Sigmoid colon (tissue), 6 donors: ENCODE measurements at regions not wholly inside any gene's neighbourhood (a gene's known extent, or its start where the extent isn't known, plus 50 kb on each side); places are given as distances from the start of the nearest gene placed in this dataset.
"Not testable (repeated sequence)": the region's sequence is repeated elsewhere in the genome, so short reads cannot be mapped to it uniquely, and the experiment has no call there.

Experiments
- DNase-seq: peaks from one replicate; pipeline ENCODE4 v3.0.0-alpha.2; 2019
- H3K27ac ChIP-seq, 4 donors: fragments of 200-600 bp; sonication (generic); one replicate each; pipeline ENCODE4 v1.5.1; 2016 to 2019; ENCODE audit warnings: mild to moderate bottlenecking in 1 of 4
- H3K27me3 ChIP-seq, 3 donors: fragments of 200-600 bp; sonication (generic); one replicate each; pipeline ENCODE4 v1.5.1; 2019; ENCODE audit warnings: mild to moderate bottlenecking in 1 of 3
- H3K36me3 ChIP-seq, 4 donors: fragments of 200-600 bp; sonication (generic); one replicate each; pipeline ENCODE4 v1.5.1; 2016 to 2019
- H3K4me1 ChIP-seq, 4 donors: fragments of 200-600 bp; sonication (generic); one replicate each; pipeline ENCODE4 v1.5.1; 2017 to 2019
- H3K4me3 ChIP-seq, 4 donors: fragments of 200-600 bp; sonication (generic); one replicate each; pipeline ENCODE4 v1.5.1; 2017 to 2019; ENCODE audit warnings: mild to moderate bottlenecking in 2 of 4, moderate library complexity in 1 of 4
- H3K9me3 ChIP-seq, 4 donors: fragments of 200-600 bp in 3 of 4; sonication (generic) in 3 of 4; one replicate each; pipeline versions ENCODE4 v1.5.1 to v1.6.1; 2013 to 2019
- WGBS, 2 donors: extraction: QIAGEN DNeasy Blood & Tissue Kit; methylation state at CpG; one replicate each; pipeline ENCODE4 v1.1.7; 2013; 5-methylcytosine and 5-hydroxymethylcytosine counted together
- intact Hi-C: fragments of 100-400 bp; cut with DNase I; formaldehyde crosslinking; loops from one replicate; pipeline ENCODE4 v1.15.1; 2023
- donor health status: healthy with polysubstance abuse.
- donor health status: healthy.

DNA sequence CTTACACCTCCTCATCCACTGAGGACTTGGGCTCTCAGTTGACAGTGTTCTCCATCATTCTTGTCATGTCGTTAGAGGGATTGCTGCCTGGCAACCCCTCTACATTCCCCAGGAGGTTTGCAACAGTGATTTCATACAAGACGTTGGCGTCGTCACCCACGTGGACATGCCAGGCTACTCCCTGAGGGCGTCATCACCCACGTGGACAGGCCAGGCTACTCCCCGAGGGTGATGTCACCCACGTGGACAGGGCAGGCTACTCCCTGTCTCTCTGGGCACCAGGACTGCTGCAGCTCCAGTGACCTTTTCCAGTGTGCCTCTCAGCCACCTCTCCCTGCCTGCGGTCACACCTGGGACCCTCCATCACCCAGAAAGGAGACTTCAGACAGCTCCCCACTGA lies 117.4 kb downstream of the SEPTIN7 start:
- not testable (repeated sequence) for H3K36me3 ChIP-seq, H3K27ac ChIP-seq, H3K27me3 ChIP-seq, H3K4me3 ChIP-seq, H3K4me1 ChIP-seq, H3K9me3 ChIP-seq, DNase-seq
- WGBS, 2 donors: 84 to 89% methylated on average over 10 of the region's 10 CpGs
- intact Hi-C loops: loop anchor here (5.0 kb wide), 1 partner anchor 399 kb away; no protein-coding TSS in a partner anchor

- 49 to 72% methylated on average over 6 of the region's 6 CpGs for WGBS, 2 donors
- intact Hi-C loops: loop anchor here (5.0 kb wide), 1 partner anchor 398 kb away; no protein-coding TSS in a partner anchor
- H3K36me3 ChIP-seq, H3K9me3 ChIP-seq, DNase-seq, H3K4me1 ChIP-seq, H3K27ac ChIP-seq, H3K4me3 ChIP-seq, H3K27me3 ChIP-seq: not testable (repeated sequence)
Measured at GRCh38 chr7:35919607-35920006, 118.8 kb downstream of the SEPTIN7 start.

DNA sequence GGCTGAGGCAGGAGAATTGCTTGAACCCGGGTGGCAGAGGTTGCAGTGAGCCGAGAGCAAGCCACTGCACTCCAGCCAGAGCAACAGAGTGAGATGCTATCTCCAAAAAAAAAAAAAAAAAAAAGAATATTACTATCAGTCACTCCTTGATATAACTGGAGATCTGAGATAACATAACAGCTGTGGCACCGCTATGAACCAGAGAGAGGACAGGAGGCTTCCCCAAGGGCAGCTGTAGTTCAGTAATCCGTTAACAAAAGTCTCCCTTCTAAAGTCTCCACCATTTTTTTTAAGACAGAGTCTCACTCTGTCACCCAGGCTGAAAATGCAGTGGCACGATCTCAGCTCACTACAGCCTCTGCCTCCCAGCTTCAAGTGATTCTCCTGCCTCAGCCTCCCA lies 120.5 kb downstream of the SEPTIN7 start:
- H3K4me1 ChIP-seq, H3K36me3 ChIP-seq, intact Hi-C loops, H3K9me3 ChIP-seq, DNase-seq, H3K4me3 ChIP-seq, H3K27me3 ChIP-seq, H3K27ac ChIP-seq: not testable (repeated sequence)
- WGBS, 2 donors: 85 to 89% methylated on average over 5 of the region's 5 CpGs

- 77 to 78% methylated on average over 7 of the region's 7 CpGs for WGBS, 2 donors
- H3K27ac ChIP-seq, H3K27me3 ChIP-seq, H3K4me3 ChIP-seq, H3K9me3 ChIP-seq, DNase-seq, intact Hi-C loops, H3K36me3 ChIP-seq, H3K4me1 ChIP-seq: not testable (repeated sequence)
Measured at GRCh38 chr7:35924668-35925067, 123.8 kb downstream of the SEPTIN7 start.

- intact Hi-C loops, H3K27me3 ChIP-seq, H3K4me3 ChIP-seq, H3K27ac ChIP-seq, H3K36me3 ChIP-seq, H3K4me1 ChIP-seq, H3K9me3 ChIP-seq, DNase-seq: not testable (repeated sequence)
- WGBS, 2 donors: 73 to 91% methylated on average over 8 of the region's 9 CpGs
Measured at GRCh38 chr7:35926966-35927365, 126.1 kb downstream of the SEPTIN7 start.

GRCh38 chr7:35931134-35931533 lies 130.3 kb downstream of the SEPTIN7 start:
- H3K36me3 ChIP-seq, intact Hi-C loops, DNase-seq, H3K4me1 ChIP-seq, H3K27me3 ChIP-seq, H3K4me3 ChIP-seq, H3K9me3 ChIP-seq, H3K27ac ChIP-seq: not testable (repeated sequence)

DNA sequence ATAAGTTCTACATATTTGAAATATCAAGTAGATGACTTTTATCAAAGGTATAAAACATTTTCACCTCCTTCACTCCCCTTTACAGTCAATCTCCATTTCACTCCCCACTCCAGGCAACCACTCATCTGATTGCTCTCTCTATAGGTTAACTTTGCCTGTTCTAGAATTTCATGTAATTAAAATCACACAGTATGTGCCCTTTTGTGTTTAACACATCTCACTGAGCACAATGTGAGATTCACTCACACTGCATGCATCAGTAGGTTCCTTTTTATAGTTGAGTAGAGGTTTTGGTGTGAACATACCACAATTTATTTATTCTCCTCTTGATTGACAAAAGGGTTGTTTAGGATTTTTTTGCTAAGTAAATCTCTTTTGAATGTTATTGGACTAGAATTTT lies 130.7 kb downstream of the SEPTIN7 start:
- H3K36me3 ChIP-seq, H3K4me1 ChIP-seq, H3K9me3 ChIP-seq, H3K27me3 ChIP-seq, DNase-seq, H3K27ac ChIP-seq, H3K4me3 ChIP-seq, intact Hi-C loops: not testable (repeated sequence)

DNA sequence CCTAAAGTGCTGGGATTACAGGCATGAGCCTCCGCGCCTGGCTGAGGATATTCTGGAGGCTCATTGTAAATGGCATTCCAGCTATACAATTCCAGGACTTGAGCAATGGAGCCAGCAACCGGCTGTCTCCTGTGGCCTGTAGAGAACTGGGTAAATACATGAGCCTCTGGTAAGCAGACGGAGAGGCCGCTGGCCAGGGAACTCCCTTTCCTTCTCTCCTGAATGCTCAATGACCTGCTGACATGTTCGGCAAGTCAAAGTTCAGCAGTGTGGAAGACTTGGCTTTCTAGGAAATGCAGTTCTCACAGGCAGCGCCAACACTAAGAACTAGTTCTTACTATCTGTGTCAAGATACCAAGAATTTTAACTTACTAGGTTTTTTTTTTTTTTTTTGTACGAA lies 139.8 kb downstream of the SEPTIN7 start:
- WGBS, 2 donors: 85 to 91% methylated on average over 8 of the region's 8 CpGs
- H3K4me1 ChIP-seq, intact Hi-C loops, H3K4me3 ChIP-seq, H3K36me3 ChIP-seq, H3K9me3 ChIP-seq, H3K27me3 ChIP-seq, DNase-seq, H3K27ac ChIP-seq: not testable (repeated sequence)

DNA sequence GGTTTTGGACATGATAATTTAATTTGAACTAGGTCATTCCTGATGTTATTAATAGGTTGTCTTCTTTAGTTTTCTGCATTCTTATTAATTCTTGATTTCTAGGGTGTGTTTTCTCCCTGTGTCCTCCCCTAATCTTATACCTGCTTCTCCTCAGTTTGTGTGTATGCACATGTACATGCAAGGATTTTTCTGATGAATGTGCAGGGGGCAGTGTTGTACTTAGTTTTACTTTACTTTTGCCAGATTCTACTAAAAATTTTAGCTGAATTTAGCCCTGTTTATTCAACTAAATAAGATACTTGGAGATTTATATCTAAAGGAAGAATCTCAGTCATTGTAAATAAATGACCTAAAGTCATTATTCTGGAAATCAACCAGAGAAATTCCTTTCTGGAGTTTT lies 144.8 kb downstream of the SEPTIN7 start:
- intact Hi-C loops, H3K27ac ChIP-seq, DNase-seq, H3K4me3 ChIP-seq, H3K36me3 ChIP-seq, H3K9me3 ChIP-seq, H3K27me3 ChIP-seq, H3K4me1 ChIP-seq: not testable (repeated sequence)

DNA sequence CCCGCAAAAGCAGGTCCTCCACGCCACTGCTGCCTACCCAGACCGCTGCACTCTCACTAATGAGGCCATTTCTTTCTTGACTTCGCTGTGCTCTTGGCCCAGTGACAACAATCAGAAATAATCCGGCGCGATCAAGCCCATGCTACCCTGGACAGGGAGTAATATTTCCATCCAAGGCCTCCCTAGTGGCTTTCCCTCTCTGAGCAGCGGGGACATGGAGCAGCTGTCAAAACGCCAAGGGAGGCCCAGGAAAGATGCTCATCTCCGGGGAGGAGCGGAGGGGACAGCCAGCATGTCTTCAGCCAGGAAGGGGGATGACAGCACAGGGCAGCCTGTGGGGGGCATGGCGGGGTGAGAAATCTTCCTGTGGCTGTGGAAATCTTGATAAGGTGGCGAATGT lies 154.9 kb downstream of the SEPTIN7 start:
- DNase-seq, H3K27me3 ChIP-seq, H3K4me1 ChIP-seq, H3K27ac ChIP-seq, H3K4me3 ChIP-seq, intact Hi-C loops, H3K36me3 ChIP-seq, H3K9me3 ChIP-seq: not testable (repeated sequence)
- 88 to 91% methylated on average over 13 of the region's 13 CpGs for WGBS, 2 donors

DNA sequence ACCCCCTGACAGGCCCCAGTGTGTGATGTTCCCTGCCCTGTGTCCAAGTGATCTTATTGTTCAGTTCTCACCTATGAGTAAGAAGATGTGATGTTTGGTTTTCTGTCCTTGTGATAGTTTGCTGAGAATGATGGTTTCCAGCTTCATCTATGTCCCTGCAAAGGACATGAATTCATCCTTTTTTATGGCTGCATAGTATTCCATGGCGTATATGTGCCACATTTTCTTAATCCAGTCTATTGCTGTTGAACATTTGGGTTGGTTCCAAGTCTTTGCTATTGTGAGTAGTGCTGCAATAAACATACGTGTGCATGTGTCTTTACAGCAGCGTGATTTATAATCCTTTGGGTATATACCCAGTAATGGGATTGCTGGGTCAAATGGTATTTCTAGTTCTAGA lies 156.1 kb downstream of the SEPTIN7 start:
- H3K36me3 ChIP-seq, DNase-seq, H3K27ac ChIP-seq, H3K4me3 ChIP-seq, H3K27me3 ChIP-seq, H3K4me1 ChIP-seq, H3K9me3 ChIP-seq, intact Hi-C loops: not testable (repeated sequence)
- 84 to 88% methylated on average over 3 of the region's 3 CpGs for WGBS, 2 donors

DNA sequence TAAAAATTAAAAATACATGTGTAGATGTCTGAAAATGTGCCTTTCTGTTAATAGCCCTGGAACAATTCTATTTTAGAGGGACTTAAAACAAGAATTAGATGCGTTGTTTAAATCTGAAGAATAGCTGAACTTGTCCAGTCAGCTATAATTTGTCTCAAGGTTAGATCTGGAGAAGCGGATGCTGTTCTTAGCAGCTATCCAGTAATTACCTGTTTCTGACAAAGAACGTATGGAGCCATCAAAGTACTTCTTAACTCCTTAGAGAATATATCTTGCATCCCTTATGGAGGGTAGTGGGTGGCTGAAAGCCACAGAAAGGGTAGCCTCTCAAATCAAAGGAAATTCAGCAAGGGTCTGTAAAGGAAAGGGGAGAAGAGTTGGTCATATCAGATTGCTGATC lies 160.4 kb downstream of the SEPTIN7 start:
- H3K4me1 ChIP-seq, H3K27ac ChIP-seq, H3K9me3 ChIP-seq, H3K4me3 ChIP-seq, H3K36me3 ChIP-seq, H3K27me3 ChIP-seq, DNase-seq, intact Hi-C loops: not testable (repeated sequence)
- 56 to 75% methylated on average over 3 of the region's 3 CpGs for WGBS, 2 donors

- DNase-seq, intact Hi-C loops, H3K27ac ChIP-seq: not testable (repeated sequence)
Measured at GRCh38 chr7:35962607-35963006, 161.8 kb downstream of the SEPTIN7 start.

More at GRCh38 chr7:35962607-35963006, 161.8 kb downstream of the SEPTIN7 start:
- H3K9me3 ChIP-seq, H3K36me3 ChIP-seq, H3K27me3 ChIP-seq, H3K4me1 ChIP-seq, H3K4me3 ChIP-seq: not testable (repeated sequence)
- 97% methylated on average over 2 of the region's 2 CpGs for WGBS, 2 donors
